HG02798 (cell line): ENCODE measurements at regions not wholly inside any gene's neighbourhood (a gene's known extent, or its start where the extent isn't known, plus 50 kb on each side); places are given as distances from the start of the nearest gene placed in this dataset.
A peak's percentile ranks its signal among the peaks of the same experiment; 100 is the strongest.
"Not testable (repeated sequence)": the region's sequence is repeated elsewhere in the genome, so short reads cannot be mapped to it uniquely, and the experiment has no call there.

ENCODE experiments used
- ATAC-seq: cut with Tn5 transposase; IDR thresholded peaks from one replicate; pipeline ENCODE4 v1.9.1; 2021; ENCODE audit warnings: mild to moderate bottlenecking; ENCODE audit not compliant: unreplicated experiment, poor library complexity

- no peak for ATAC-seq
Observed at GRCh38 chr6:81570681-81571080, 181.8 kb downstream of the TENT5A start.

DNA sequence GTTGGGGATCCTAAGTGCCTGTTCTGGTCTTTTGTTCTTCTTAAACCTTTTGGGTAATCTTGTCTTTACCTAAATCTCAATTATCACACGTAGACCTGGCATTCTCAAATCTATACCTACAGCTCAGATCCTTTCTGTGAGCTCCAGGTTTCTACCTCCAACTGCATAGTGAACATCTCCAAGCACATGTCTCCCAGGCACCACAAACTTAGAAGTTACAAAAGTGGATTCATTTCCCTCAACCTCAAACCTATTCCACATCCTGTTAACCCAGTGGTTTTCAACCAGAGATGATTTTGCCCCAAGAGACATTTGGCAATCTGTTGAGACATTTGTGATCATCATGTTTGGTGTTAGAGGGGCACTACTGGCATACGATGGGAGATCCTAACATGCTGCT is 183.5 kb downstream of the TENT5A start:
- no peak for ATAC-seq

DNA sequence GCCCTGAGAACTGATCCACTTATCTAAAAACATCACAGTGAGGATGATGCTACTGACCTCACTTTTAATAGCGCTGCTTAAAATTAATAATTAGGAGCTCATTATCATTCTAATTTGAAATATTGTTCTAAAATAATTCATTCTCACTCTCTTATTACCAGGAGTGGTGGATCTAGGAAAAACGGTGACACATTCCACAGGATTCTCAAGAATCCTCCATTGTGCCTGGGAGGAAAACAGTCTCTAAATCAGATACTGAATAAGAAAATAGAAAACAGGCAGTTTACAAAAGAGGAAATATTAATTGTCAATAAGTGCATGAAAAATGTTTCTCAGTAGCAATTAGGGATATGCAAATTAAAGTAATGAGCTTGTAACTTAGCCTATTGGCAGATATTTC is 187.4 kb downstream of the TENT5A start:
- ATAC-seq: no peak

- ATAC-seq: no peak
Observed at GRCh38 chr6:81564470-81565068, 187.9 kb downstream of the TENT5A start.

GRCh38 chr6:81562169-81562568 is 190.3 kb downstream of the TENT5A start:
- ATAC-seq: peak; percentile 45

GRCh38 chr6:81561731-81562130 is 190.8 kb downstream of the TENT5A start:
- ATAC-seq: no peak

DNA sequence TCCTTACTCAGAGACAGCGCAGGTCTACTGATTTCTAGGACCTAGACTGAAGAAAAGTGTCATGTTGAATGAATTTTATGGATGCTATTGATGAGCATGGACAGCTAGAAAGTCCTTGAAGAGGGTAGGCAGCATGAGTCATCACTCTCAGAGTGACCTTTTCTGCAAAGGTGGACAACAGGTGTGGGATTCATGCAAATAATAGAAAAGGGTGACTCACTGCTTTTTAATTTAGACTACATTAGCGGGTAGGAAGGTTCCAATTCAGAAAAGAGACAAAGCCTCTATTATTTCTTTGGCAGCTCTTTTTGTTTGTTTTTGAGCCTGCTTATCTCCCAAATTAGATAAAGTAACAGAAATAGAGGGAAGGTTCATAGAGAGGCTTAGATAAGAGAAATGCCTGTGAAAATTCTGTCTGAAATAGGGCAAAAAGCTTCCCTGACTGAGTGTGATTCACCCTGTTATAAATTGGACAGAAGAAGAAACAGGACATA is 191.4 kb downstream of the TENT5A start:
- ATAC-seq: no peak

GRCh38 chr6:81557811-81558210 is 194.7 kb downstream of the TENT5A start:
- ATAC-seq: no peak

GRCh38 chr6:81556551-81556950 is 195.9 kb downstream of the TENT5A start:
- no peak for ATAC-seq

GRCh38 chr6:81553216-81553615 is 199.3 kb downstream of the TENT5A start:
- no peak for ATAC-seq

DNA sequence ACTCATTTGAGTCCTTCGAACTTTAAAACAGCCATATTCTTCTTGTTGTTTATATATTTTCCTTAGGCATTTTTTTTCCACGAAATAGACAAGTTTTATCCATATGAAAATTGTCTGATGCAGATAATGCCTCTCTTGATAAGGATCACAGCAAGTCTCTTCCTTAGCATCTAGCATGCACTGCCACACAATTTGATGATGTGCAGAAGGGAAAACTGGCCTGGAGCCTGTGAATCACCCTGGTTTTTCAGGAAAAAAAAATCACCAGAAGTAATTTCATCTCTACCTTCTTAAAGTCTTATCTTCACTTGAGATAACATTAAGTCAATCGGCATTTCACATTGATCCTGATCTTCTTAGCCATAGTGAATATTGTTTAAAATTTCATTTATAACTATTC is 199.8 kb downstream of the TENT5A start:
- no peak for ATAC-seq

GRCh38 chr6:81547149-81547548 is 205.3 kb downstream of the TENT5A start:
- ATAC-seq: no peak

DNA sequence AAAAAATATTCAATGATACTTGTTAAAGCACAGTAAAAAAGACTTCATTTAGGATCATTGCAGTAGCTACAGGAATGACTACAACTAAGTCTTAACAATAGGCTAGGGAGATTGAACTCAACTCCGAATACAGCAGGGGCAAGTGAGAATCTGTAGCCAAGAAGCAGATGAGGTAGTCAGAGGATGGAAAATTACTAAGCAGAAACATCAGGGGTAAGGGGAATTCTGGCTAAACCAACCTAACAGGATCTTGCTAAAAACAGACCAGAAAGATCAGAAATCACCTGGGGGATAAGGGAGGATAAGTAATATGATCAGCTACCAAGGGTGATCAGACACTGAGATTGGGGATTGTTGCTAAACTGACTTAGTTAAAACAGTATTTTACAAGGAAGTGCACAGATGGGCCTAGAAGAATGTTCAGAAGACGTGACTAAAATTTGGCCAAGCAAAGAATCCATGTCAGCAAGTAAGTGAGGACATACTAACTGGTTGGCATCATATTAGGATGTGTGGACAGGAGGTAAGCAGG is 217.5 kb downstream of the TENT5A start:
- ATAC-seq: peak; percentile 35

DNA sequence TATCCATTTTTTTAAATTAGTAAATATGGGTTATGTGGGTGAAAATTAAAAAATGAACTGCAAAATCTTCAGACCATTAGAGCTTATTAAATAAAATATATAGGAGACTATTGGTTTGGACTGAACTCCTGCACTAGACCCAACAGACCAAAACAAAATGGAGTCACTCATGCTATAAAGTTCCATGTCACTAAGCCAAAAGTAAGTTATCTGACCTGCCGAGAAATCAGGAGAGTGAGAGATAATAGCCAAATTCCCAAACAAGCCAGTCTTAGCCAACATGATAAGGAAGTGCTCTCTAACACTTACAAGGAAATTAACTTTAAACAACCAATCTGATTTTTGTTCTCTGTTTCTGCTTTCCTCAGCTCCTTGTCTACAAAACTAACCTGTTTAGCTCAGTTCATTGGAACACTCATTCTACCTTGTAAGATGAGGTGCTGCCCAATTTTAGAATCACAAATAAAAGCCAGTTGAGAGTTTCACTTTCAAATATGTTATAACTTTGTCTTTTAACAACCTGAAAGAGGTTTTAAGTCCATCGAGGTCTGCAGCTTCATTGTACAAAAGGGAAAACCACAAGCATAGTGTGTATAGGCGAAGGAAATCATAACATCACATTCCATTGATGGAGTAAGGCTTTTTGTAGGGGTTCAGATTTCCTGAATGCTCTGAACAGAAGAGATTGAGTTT is 220.5 kb downstream of the TENT5A start:
- ATAC-seq: no peak

- no peak for ATAC-seq
Observed at GRCh38 chr6:81517455-81517854, 235.0 kb downstream of the TENT5A start.

DNA sequence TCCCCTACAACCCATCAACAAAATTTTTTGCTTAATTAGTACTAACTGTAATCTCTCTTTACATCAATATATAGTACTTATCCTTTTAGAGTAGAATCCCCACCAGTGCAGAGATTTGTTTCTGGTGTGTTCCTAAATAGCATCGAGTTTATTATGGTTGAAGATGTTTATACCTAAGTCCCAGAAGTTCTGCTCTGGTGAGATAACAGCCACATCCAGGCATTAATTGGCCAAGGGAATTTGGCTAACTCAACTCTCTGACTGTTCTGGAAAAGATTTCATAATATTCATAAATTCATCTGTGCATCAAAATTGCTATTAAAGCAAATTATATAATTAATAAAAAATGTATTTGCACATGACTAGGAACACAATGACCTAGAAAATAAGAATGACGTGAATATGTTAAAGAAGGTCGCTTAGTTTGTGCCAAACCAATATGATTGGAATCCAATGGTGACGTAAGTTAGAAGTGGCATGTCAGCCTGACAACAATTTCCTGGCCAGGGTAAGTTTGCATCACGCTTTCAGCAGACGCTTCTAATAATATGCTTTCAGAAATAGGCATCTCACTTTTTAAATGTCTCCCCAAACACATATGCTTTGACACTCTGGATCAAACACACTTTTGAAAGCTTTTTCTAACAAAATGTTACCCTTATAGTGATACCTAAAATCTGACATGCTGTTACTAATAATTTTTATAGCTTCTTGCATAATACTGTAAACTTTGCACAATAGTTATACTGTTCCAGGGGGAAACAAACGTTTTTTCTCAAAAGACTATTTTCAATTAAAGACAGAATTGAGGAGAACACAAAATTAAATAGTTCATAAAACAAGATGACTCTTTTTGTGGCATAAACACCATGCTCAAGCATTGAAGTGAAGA is 236.7 kb downstream of the TENT5A start:
- ATAC-seq: no peak

DNA sequence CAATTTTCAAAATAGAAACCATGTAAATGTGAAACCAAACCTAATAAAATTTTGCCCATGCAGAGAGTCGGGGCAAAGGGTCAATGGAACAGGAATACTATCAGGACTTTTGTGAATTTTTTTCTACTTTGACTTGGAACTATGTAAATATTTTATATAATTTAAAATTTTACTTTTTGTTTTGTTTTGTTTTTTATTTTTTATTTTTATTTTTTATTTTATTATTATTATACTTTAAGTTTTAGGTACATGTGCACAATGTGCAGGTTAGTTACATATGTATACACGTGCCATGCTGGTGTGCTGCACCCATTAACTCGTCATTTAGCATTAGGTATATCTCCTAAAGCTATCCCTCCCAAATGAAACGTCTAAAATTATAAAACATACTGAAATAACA is 238.3 kb downstream of the TENT5A start:
- not testable (repeated sequence) for ATAC-seq

DNA sequence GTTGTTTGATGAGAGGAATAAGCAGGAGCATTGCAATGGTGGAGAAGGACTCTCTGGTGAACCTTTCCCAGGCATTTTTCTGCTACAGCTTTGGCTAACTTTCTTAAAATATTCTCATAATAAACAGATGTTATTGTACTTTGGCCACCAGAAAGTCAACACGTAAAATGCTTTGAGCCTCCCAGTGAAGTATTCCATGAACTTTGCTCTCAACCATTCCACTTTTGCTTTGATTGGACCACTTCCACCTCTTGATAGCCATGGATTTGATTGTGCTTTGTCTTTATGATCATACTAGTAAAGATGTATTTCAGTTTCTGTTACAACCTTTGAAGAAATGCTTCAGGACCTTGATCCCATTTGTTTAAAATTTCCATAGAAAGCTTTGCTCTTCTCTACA is 241.1 kb downstream of the TENT5A start:
- ATAC-seq: no peak

GRCh38 chr6:81495999-81496398 is 256.5 kb downstream of the TENT5A start:
- no peak for ATAC-seq

DNA sequence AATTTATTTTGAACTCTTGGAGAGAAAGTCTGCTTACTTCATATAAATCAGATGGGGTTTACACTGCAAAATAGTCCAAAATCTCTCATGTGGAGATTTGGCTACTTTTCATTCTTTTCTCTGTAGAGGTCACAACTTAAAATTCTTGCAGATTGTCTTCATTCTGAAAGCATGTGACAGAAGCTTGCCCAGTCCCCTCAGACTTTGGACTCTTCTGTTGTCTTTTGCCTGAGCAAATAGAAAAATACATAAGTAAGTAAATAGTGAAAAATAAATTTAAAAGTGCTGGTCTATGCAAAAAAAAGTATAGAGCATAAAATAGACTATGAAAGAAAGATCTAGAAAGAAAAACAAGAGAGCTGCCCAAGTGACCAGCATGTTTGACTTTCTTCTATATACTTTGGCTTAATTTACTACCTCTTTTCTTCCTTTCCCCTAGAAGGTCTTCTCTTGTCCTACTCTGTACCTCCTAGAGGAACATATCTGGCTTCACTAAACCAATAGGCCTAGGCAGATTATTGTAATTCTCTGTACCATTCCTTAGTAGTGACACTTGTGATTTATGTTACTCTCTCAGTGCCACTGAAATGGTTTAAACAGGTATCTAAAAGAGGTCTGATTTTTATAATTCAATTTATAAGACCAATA is 260.9 kb downstream of the TENT5A start:
- ATAC-seq: no peak
